Limb (tissue), 2 donors: ENCODE measurements at regions not wholly inside any gene's neighbourhood (a gene's known extent, or its start where the extent isn't known, plus 50 kb on each side); places are given as distances from the start of the nearest gene placed in this dataset.
"Not testable (repeated sequence)": the region's sequence is repeated elsewhere in the genome, so short reads cannot be mapped to it uniquely, and the experiment has no call there.

Experiments
- DNase-seq, 2 donors: peaks; one replicate each; pipeline ENCODE4 v3.0.0-alpha.2; 2016; ENCODE audit errors: extremely low spot score in 2 of 2

DNA sequence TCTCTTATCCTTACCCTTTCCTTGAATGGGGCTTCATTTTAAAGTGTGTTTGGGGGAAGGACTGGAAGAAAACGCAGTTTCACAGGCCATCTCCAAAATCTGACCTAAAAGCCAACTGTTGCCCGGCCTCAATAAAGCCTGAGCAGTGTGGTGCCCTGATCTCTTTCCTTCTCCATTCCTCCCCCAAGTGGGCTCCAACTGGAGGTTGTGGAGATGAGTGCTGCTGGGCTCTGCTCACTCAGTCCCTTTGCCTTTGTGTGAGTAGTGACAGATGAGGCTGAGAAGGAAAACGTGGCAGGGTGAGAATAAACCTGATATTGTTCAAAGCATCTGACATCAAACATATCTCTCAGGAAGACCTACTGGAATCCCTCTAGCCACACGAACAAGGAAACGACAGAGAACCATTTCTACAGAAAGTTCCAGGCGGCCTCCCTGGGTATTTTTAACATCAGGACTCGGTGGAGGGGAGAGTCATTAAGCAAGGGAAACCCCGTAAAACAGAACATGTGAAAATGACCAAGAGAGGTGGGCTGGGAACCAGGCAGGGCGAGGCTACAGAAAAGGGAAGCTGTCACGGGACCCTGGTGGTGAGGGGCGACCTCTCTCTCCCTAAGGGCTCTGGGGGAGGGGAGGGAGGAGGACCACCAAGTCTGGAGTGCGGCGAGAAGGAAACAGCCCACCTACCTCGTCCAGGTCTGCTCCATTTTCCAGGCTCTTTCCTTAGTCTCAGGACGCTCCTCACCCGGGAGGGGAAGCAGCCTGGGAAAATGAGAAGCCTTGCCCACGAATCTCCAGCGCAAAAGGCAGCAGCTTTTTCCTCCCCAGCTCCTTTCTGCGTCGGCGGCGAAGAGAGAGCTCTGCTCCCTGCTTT is 59.1 kb upstream of the NBPF26 start:
- not testable (repeated sequence) for DNase-seq

DNA sequence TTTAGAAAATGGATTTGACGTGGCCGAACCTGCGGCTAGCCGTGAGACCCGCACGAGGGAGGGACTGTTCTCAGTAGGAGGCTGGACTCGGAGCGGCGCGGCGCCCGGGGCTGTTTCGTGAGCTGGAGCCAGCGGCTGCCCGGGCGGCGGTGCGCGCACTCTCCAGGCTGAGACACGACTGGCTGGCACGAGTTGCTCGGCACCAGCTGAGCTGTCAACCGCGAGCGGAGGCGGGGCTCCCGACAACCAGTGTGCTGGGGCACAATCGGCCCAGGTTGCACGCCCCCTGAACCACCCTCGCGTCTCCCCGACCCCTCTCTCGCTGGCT is 58.5 kb upstream of the NBPF26 start:
- DNase-seq = not testable (repeated sequence)

DNA sequence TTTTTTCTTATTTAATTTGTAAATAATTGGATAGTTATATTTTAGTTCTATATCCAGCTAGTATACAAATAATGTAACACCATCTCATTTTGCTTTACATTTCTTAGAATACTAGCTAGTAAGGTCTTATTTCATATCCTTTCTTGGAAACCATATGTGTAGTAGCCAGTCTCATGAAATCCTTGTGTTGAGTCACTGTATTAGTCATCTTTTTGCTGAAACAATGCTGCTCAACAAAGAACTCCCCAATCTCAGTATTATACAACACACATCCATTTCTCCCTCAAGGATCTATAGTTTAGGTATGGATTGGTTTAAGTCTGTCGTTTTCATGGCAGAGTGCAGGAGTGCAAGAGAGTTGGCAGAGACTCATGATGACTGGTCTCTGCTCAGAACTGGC is 55.6 kb upstream of the NBPF26 start:
- not testable (repeated sequence) for DNase-seq
